Endodermal cell (in vitro differentiated cells): ENCODE measurements at regions not wholly inside any gene's neighbourhood (a gene's known extent, or its start where the extent isn't known, plus 50 kb on each side); places are given as distances from the start of the nearest gene placed in this dataset.

Experiments
- DNase-seq: peaks from one replicate; pipeline ENCODE4 v3.0.0-alpha.2; 2017
- H3K27ac ChIP-seq: 2 replicates; pipeline ENCODE4 v1.5.1; 2013; ENCODE audit warnings: mild to moderate bottlenecking, low read depth, low read length, moderate library complexity
- H3K27me3 ChIP-seq: 2 replicates; pipeline ENCODE4 v1.6.1; 2013; ENCODE audit warnings: mild to moderate bottlenecking, low read length, moderate library complexity; ENCODE audit not compliant: insufficient read depth, control insufficient read depth, poor library complexity, severe bottlenecking
- H3K36me3 ChIP-seq: 2 replicates; pipeline ENCODE4 v1.7.0; 2013; ENCODE audit warnings: mild to moderate bottlenecking, low read length, moderate library complexity; ENCODE audit not compliant: control insufficient read depth, insufficient read depth
- H3K4me1 ChIP-seq: one replicate; pipeline ENCODE4 v1.7.0; 2013; ENCODE audit warnings: low read length; ENCODE audit not compliant: control insufficient read depth, insufficient read depth
- H3K4me3 ChIP-seq: 2 replicates; pipeline ENCODE4 v1.5.1; 2013; ENCODE audit warnings: mild to moderate bottlenecking, low read length, moderate library complexity
- H3K9ac ChIP-seq: 2 replicates; pipeline ENCODE4 v1.6.1; 2013; ENCODE audit warnings: mild to moderate bottlenecking, low read length, moderate library complexity; ENCODE audit not compliant: poor library complexity, severe bottlenecking; ENCODE audit errors: extremely low read depth
- H3K9me3 ChIP-seq: 2 replicates; pipeline ENCODE4 v1.6.1; 2013; ENCODE audit warnings: mild to moderate bottlenecking, low read length, moderate library complexity; ENCODE audit not compliant: control insufficient read depth
- H3K27ac Mint-ChIP-seq: 2 replicates; pipeline ENCODE4 v1.8.0; 2020; ENCODE audit warnings: mixed read lengths
- H3K27me3 Mint-ChIP-seq: 2 replicates; pipeline ENCODE4 v1.8.0; 2021; ENCODE audit warnings: mild to moderate bottlenecking, mixed read lengths; ENCODE audit not compliant: insufficient read depth
- H3K36me3 Mint-ChIP-seq: 2 replicates; pipeline ENCODE4 v1.8.0; 2020; ENCODE audit warnings: low read depth, mixed read lengths
- H3K4me1 Mint-ChIP-seq: 2 replicates; pipeline ENCODE4 v1.8.0; 2020; ENCODE audit warnings: mixed read lengths
- H3K4me3 Mint-ChIP-seq: 2 replicates; pipeline ENCODE4 v1.8.0; 2020; ENCODE audit warnings: mild to moderate bottlenecking, moderate library complexity, mixed read lengths
- H3K9me3 Mint-ChIP-seq: 2 replicates; pipeline ENCODE4 v1.8.0; 2020; ENCODE audit warnings: mild to moderate bottlenecking, mixed read lengths
- WGBS, 2 experiments: methylation state at CpG; one replicate each; pipeline versions ENCODE4 v1.1.5 to v1.1.7; 2013; ENCODE audit warnings: missing lambda C conversion rate in 2 of 2, mixed read lengths in 1 of 2; ENCODE audit not compliant: insufficient coverage in 1 of 2, insufficient read length in 1 of 2; 5-methylcytosine and 5-hydroxymethylcytosine counted together
- TF ChIP-seq, protein P1 (sequence below): fragments of 200-600 bp; sonication (generic); conservative IDR thresholded peaks from 2 replicates; pipeline ENCODE4 v1.5.0; 2021; ENCODE audit warnings: antibody characterized with exemption, mild to moderate bottlenecking

DNA sequence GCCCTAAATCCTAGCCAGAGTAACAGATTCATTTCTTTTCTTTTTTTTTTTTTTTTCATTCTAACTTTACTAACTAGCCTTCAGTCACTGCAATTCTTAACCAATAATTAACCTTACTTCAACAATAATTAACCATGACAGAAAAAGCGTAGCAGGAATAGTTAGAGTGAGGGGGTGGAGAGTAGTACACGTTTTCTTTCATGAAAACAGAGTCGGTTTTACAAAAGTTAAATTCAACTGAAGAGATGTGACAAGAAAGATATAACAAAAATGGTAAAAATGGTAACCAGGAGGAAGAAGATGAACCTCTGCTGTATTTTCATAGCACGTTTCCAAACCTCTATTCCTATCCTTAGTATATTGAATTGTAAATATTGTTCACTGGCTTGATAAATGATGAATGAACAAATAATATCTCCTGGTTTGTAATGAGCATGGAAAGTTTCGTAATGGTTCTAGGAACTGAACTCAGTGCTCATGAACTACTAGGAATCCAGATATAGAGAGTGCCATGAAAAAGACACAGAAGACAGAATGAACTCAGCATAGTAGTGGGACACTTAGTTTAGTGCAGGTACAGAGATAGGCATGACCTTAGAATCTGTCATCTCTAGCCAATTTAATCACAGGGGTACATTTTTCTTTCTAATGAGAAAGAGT is 116.5 kb upstream of the ANO5 start:
- Histone ChIP-seq H3K4me1 (no peaks in the 10 kb centered on the region), H3K4me3 (no peak overlapping the region), H3K9me3 (no peaks in the 10 kb centered on the region), H3K27ac (no peak overlapping the region), H3K36me3 (no peaks in the 10 kb centered on the region), H3K27me3 (no peaks in the 10 kb centered on the region), H3K9ac (no peak overlapping the region)
- no peaks in the 10 kb centered on the region for H3K4me1 Mint-ChIP-seq
- peaks cover 2% of the 10 kb centered on the region for H3K9me3 Mint-ChIP-seq
- WGBS, 2 experiments = 86 to 92% methylated on average over 4 of the region's 5 CpGs
- H3K27me3 Mint-ChIP-seq = no peaks in the 10 kb centered on the region
- no peak overlapping the region for H3K27ac Mint-ChIP-seq
- no peak for DNase-seq
- no peak overlapping the region for H3K4me3 Mint-ChIP-seq
- TF ChIP-seq, protein P1, sequence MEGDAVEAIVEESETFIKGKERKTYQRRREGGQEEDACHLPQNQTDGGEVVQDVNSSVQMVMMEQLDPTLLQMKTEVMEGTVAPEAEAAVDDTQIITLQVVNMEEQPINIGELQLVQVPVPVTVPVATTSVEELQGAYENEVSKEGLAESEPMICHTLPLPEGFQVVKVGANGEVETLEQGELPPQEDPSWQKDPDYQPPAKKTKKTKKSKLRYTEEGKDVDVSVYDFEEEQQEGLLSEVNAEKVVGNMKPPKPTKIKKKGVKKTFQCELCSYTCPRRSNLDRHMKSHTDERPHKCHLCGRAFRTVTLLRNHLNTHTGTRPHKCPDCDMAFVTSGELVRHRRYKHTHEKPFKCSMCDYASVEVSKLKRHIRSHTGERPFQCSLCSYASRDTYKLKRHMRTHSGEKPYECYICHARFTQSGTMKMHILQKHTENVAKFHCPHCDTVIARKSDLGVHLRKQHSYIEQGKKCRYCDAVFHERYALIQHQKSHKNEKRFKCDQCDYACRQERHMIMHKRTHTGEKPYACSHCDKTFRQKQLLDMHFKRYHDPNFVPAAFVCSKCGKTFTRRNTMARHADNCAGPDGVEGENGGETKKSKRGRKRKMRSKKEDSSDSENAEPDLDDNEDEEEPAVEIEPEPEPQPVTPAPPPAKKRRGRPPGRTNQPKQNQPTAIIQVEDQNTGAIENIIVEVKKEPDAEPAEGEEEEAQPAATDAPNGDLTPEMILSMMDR = no peak
- no peaks in the 10 kb centered on the region for H3K36me3 Mint-ChIP-seq

DNA sequence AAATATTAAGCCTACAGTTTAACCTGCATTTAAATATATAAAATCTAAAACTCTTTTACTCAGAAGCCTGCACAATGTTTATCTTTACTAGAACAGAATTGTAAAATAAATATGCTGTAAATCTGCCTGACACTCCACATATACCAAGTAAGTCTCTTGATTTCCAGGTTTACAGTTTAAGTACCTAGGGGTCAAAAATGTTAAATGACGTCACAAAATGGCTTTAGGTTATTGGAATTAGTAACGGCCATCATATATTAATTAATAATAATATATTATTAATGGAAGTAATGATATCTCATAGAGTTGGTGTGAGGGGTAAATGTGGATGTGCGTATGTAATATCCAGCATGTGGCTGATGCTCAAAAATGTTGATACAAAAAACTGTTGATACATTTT is 114.8 kb upstream of the ANO5 start:
- no peak overlapping the region for H3K4me3 Mint-ChIP-seq
- H3K9ac ChIP-seq = no peak overlapping the region
- no peaks in the 10 kb centered on the region for H3K36me3 Mint-ChIP-seq
- WGBS, 2 experiments = 77% methylated on average over 1 of the region's 3 CpGs; no CpG with 5 or more reads in 1 of the 2 experiments
- no peaks in the 10 kb centered on the region for H3K36me3 ChIP-seq
- no peaks in the 10 kb centered on the region for H3K4me1 ChIP-seq
- H3K27ac Mint-ChIP-seq = no peak overlapping the region
- no peaks in the 10 kb centered on the region for H3K27me3 ChIP-seq
- DNase-seq = no peak
- no peaks in the 10 kb centered on the region for H3K4me1 Mint-ChIP-seq
- H3K9me3 Mint-ChIP-seq = peaks cover 2% of the 10 kb centered on the region
- H3K27me3 Mint-ChIP-seq = no peaks in the 10 kb centered on the region
- no peaks in the 10 kb centered on the region for H3K9me3 ChIP-seq
- H3K4me3 ChIP-seq = no peak overlapping the region
- TF ChIP-seq, protein P1 = no peak
- no peak overlapping the region for H3K27ac ChIP-seq

DNA sequence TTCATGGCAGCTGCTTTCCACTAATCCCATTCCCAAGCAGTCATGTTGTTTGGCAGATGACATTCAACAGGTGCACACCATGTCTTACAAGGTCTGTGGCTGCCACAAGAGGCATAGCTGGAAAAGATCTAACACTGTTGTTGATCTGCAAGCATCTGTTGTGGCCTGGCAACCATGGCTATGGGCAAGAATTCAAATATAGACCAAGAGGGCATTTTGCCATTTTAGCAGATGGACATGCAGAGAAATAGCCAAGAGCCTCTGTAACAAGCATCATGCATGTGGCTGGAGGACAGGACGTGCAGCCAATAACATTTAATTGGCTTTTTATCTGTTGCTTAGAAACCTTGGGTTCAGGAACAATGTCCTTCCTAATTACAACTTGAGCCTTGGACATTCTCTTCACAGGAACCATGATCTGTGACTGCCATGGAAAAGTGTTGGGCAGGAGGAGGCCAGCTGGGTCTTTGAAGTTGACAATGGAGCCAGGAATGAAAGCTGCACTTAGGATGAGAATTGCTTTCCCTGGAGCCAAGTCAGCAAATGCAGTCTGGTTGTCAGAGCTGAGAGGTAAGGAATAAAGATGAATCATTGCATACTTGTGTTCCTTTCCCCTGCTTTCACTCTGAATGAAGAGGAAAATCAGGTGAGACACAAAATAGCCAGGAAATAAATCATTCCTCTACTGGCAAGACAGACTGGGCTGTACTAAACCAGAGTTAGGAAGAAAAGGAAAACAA is 113.6 kb upstream of the ANO5 start:
- TF ChIP-seq, protein P1 = no peak
- Mint-ChIP-seq H3K4me3 (no peak overlapping the region), H3K4me1 (no peaks in the 10 kb centered on the region), H3K36me3 (no peaks in the 10 kb centered on the region), H3K9me3 (peaks cover 2% of the 10 kb centered on the region), H3K27ac (no peak overlapping the region), H3K27me3 (no peaks in the 10 kb centered on the region)
- Histone ChIP-seq H3K36me3 (no peaks in the 10 kb centered on the region), H3K27ac (peak overlapping the region; percentile 47), H3K4me1 (peaks cover 2% of the 10 kb centered on the region), H3K9ac (no peak overlapping the region), H3K9me3 (no peaks in the 10 kb centered on the region), H3K27me3 (no peaks in the 10 kb centered on the region), H3K4me3 (no peak overlapping the region)
- 64 to 89% methylated on average over 1 of the region's 1 CpG for WGBS, 2 experiments
- DNase-seq = no peak
